Immature natural killer cell (primary cell): ENCODE measurements at regions not wholly inside any gene's neighbourhood (a gene's known extent, or its start where the extent isn't known, plus 50 kb on each side); places are given as distances from the start of the nearest gene placed in this dataset.

ENCODE experiments used
- DNase-seq, 3 donors: peaks; one replicate each; pipeline ENCODE4 v3.0.0; 2022; ENCODE audit warnings: mixed read lengths in 1 of 3
- H3K27ac Mint-ChIP-seq, 6 donors: one replicate each; pipeline ENCODE4 v1.8.0; 2020; ENCODE audit warnings: mixed read lengths in 6 of 6, mild to moderate bottlenecking in 5 of 6, inconsistent platforms in 4 of 6, moderate library complexity in 3 of 6
- H3K27me3 Mint-ChIP-seq, 3 donors: one replicate each; pipeline ENCODE4 v1.8.0; 2020 to 2021; ENCODE audit warnings: low read depth in 3 of 3, mild to moderate bottlenecking in 3 of 3, mixed read lengths in 3 of 3, moderate library complexity in 3 of 3, inconsistent platforms in 1 of 3
- H3K36me3 Mint-ChIP-seq, 3 donors: one replicate each; pipeline ENCODE4 v1.8.0; 2020; ENCODE audit warnings: mixed read lengths in 3 of 3, inconsistent platforms in 2 of 3, mild to moderate bottlenecking in 2 of 3
- H3K4me1 Mint-ChIP-seq, 2 donors: one replicate each; pipeline ENCODE4 v1.8.0; 2020; ENCODE audit warnings: inconsistent platforms in 2 of 2, mild to moderate bottlenecking in 2 of 2, mixed read lengths in 2 of 2, moderate library complexity in 1 of 2
- H3K4me3 Mint-ChIP-seq, 5 donors: one replicate each; pipeline ENCODE4 v1.8.0; 2020; ENCODE audit warnings: mild to moderate bottlenecking in 5 of 5, mixed read lengths in 5 of 5, inconsistent platforms in 3 of 5, moderate library complexity in 3 of 5
- H3K9me3 Mint-ChIP-seq, 6 donors: one replicate each; pipeline ENCODE4 v1.8.0; 2020; ENCODE audit warnings: mild to moderate bottlenecking in 6 of 6, mixed read lengths in 6 of 6, inconsistent platforms in 4 of 6, moderate library complexity in 3 of 6

DNA sequence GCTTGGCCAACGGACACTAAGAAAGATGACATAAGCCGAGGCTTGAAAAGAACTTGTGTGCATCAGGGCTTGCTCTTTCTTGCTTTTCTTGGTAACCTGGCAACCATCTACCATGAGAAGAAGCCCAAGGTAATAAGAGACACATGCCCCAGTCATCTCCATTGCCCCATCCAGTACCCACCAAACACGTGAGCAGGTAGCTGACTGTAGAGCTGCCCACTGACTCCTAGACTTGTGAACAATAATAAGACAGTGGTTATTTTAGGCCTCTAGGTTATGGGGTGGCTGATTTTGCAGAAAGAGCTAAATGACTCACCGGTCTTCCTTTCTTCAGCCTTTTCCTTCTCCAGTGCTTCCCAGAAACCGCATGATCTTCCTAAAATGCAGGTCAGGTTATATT is 105.0 kb upstream of the JUN start:
- peaks cover 0 to 2% (median 2%) of the 10 kb centered on the region in 3 donors for H3K27me3 Mint-ChIP-seq
- H3K27ac Mint-ChIP-seq: peak overlapping the region in 1 of 6 donors; percentile 62
- no peaks in the 10 kb centered on the region for H3K9me3 Mint-ChIP-seq
- H3K4me1 Mint-ChIP-seq: peaks cover 48 to 49% of the 10 kb centered on the region in 2 donors
- no peak for DNase-seq
- H3K36me3 Mint-ChIP-seq: peaks cover 0 to 18% (median 3%) of the 10 kb centered on the region in 3 donors
- H3K4me3 Mint-ChIP-seq: no peak overlapping the region

DNA sequence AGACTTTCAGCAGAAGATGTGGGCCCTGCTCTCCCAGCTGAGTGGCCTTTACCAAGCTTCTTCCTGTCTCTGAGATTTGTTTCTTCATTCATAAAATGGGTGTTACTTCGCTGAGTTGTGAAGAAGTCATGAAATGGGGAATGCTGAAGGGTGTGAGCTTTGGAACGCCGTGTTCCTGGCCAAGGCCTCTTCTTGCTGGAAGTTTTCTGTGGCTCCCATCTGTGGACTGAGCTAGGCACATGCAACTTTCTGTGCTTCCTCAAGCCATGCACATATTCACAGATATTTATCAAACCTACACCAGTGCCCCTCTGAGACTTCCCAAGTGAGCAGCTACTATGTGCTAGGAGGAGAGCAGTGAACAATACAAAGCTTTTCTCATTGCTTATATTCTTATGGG is 106.3 kb upstream of the JUN start:
- no peak overlapping the region for H3K27ac Mint-ChIP-seq
- no peak overlapping the region for H3K4me3 Mint-ChIP-seq
- peaks cover 0 to 18% (median 3%) of the 10 kb centered on the region in 3 donors for H3K36me3 Mint-ChIP-seq
- no peaks in the 10 kb centered on the region for H3K9me3 Mint-ChIP-seq
- no peak for DNase-seq
- peaks cover 0 to 2% (median 2%) of the 10 kb centered on the region in 3 donors for H3K27me3 Mint-ChIP-seq
- peaks cover 43 to 51% of the 10 kb centered on the region in 2 donors for H3K4me1 Mint-ChIP-seq

DNA sequence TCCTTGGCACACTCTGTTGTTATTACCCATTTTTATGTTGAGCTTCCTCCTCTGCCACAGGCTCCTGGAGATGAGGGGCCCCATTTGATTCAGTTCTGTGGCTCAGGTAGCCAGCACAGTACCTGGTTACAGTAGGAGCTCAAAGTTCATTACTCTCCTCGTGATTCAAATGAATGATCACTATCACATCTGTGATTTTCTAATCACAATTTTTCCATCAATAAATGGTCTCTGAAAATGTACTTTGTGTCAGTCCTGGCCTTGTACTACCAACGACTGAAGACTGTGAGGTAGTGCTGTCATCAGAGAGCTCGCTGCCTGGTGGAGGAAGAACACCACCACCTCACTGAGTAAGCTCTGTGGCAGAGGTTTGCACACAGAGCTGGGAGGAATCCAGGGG is 106.8 kb upstream of the JUN start:
- H3K9me3 Mint-ChIP-seq: no peaks in the 10 kb centered on the region
- peaks cover 0 to 18% (median 3%) of the 10 kb centered on the region in 3 donors for H3K36me3 Mint-ChIP-seq
- DNase-seq: no peak
- H3K4me3 Mint-ChIP-seq: no peak overlapping the region
- peaks cover 0 to 2% (median 2%) of the 10 kb centered on the region in 3 donors for H3K27me3 Mint-ChIP-seq
- H3K4me1 Mint-ChIP-seq: peaks cover 43 to 51% of the 10 kb centered on the region in 2 donors
- H3K27ac Mint-ChIP-seq: no peak overlapping the region

DNA sequence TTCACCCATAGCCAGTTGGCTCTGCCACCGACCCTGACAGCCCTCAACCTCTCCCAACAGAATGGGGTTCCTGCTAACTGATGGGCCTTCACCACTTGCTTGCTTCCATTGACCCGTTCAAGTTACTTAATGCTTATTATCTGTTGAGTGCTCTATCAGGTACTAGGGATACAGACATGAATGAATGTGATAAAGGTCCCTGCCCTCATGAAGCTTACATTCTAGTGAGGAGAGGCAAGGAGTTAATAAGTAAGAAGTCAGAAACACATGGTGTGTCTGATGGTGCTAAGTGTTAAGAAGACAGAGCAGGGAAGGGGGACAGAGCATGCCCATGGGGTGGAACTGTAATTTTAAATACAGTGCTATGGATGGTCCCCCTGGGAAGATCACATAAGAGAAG is 107.5 kb upstream of the JUN start:
- peaks cover 43 to 51% of the 10 kb centered on the region in 2 donors for H3K4me1 Mint-ChIP-seq
- H3K4me3 Mint-ChIP-seq: no peak overlapping the region
- H3K27ac Mint-ChIP-seq: peak overlapping the region in 1 of 6 donors; percentile 15
- peaks cover 0 to 2% (median 0%) of the 10 kb centered on the region in 3 donors for H3K27me3 Mint-ChIP-seq
- no peak for DNase-seq
- peaks cover 0 to 18% (median 3%) of the 10 kb centered on the region in 3 donors for H3K36me3 Mint-ChIP-seq
- no peaks in the 10 kb centered on the region for H3K9me3 Mint-ChIP-seq

DNA sequence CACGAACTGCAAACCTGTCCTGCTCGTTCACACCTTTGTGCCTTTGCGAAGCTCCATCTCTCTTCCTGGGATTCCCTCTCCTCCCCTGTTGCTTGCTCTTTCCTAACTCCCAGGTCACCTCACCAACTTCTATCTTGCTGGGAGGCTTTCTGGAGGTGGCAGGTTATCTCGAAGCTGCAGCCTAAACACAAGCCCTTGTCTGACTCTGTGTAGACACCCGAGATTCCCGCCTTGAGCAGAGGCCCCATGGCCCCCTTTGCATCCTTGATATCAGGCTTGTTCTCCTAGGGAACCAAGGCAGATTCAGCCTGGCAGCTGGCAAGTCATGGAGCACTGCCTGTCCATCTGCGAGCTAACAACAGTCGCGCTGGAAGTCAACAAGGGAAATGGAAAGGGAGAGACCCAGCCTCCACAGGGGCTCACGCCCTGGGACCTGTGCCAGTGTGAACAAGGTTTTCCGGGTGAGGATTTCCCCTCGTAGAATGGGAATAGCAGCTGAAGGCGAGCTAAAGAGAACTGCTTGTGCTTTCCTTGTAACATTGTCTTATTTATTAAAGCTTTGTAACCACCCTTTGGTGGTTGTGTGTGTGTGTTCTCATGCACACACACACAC is 109.5 kb upstream of the JUN start:
- Mint-ChIP-seq H3K36me3 (peaks cover 0 to 11% (median 3%) of the 10 kb centered on the region in 3 donors), H3K27ac (no peak overlapping the region), H3K27me3 (peaks cover 0 to 2% (median 0%) of the 10 kb centered on the region in 3 donors), H3K4me1 (peaks cover 34 to 46% of the 10 kb centered on the region in 2 donors), H3K4me3 (no peak overlapping the region), H3K9me3 (no peaks in the 10 kb centered on the region)
- no peak for DNase-seq

DNA sequence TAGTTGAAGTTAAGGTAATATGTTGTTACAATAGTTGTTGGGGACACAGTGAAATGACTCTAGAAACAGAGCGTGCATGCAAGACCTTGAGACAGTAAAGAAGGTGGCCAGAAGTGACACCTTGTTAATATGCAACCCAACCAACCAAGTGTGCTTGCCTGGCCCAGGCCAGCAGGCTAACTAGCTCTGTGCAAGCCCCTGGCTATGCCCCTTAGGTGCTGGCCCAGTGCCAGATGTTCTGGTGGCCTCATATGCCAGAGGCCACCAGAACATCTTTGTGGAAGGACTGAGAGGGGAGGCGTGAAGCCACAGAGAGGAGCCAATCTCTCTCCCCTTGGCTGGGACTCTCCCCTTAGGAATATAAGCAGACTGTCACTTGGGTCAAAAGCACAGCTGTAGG is 111.2 kb upstream of the JUN start:
- DNase-seq: peak in 1 of 3 donors; percentile 8
- H3K27ac Mint-ChIP-seq: peak overlapping the region in 5 of 6 donors; percentile 41 to 86 (median 74)

DNA sequence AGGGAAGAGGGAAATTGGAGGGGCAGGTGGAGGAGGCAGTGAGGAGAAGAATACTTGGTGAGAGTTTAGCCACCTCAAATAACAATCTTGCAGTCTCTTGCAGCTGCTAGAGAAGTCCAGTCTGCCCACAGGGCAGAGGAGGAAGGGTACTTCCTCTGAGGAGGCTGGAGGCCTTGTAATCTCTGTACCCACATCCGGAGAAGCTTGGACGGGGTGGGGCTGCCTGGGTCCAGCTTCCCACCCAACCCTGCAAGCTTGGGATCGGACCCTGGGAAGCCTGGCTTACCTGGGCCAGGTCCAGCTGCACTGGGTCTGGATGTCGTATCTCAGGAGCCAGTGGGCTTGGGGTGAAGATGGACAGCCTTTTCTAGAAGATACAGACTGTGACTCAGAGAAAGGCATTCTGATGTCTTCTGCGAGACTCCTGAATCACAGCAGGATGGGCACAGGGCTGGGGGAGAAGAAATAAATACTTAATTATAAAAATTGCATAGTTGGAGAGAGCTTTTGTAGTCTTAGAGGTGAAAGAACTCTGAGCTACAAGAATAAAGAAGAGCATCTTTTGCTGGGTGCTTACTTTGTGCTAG is 111.8 kb upstream of the JUN start:
- Mint-ChIP-seq H3K4me3 (peak overlapping the region; percentile 66 to 73 (median 68)), H3K36me3 (peaks cover 0 to 7% (median 3%) of the 10 kb centered on the region in 3 donors), H3K4me1 (peaks cover 34 to 46% of the 10 kb centered on the region in 2 donors), H3K27me3 (no peaks in the 10 kb centered on the region), H3K9me3 (no peaks in the 10 kb centered on the region), H3K27ac (peak overlapping the region; percentile 7 to 85 (median 72))
- peak in 1 of 3 donors; percentile 8 for DNase-seq

More for the DNA sequence above, 111.2 kb upstream of the JUN start:
- Mint-ChIP-seq H3K4me1 (peaks cover 34 to 46% of the 10 kb centered on the region in 2 donors), H3K9me3 (no peaks in the 10 kb centered on the region), H3K36me3 (peaks cover 0 to 7% (median 3%) of the 10 kb centered on the region in 3 donors), H3K4me3 (peak overlapping the region; percentile 63 to 73 (median 68)), H3K27me3 (no peaks in the 10 kb centered on the region)

DNA sequence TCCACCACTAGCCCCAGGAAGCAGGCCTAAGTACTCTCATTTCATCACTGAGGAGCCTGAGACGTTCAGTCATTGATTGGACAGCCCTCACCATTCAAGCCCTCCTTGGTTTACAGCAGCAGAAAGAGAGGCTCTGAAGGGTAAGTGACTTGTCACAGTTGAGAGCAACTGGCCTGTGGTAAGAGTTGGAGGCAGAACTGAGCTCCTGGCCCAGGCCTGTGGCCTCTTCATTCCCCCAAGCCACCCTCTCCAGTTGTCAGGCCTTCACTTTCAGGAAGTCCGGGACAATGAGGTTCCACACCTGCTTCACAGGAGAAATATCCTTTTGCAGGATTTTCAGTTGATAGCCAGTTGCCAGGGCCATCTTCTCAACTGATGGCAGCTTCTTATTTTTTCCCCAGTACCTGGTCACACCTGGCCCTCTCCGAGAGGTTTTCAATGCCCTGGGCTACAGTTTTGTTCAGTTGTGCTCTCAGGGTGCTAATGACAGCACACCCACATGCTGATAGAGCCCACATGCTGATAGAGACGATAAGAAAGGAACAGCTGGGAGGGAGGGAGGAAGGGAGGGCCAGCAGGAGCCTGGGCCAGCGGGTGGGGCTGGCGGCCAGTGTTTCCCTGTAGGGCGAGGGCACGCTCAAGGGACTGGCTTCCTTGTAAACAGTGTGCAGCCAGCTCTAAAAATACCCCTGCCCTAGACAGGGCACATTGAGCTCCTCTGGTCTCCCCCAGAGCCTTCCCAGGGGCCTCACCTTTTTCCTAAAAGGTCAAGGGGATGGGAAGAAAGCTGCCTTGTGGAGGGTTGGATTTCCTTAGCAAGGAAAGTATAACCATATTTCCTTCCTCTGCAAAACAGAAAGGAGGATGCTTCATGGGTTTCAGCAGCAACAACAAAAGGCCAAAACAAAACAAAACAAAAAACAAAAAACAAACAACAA is 112.7 kb upstream of the JUN start:
- peaks cover 34 to 43% of the 10 kb centered on the region in 2 donors for H3K4me1 Mint-ChIP-seq
- no peaks in the 10 kb centered on the region for H3K9me3 Mint-ChIP-seq
- H3K27ac Mint-ChIP-seq: peak overlapping the region; percentile 7 to 85 (median 72)
- H3K27me3 Mint-ChIP-seq: no peaks in the 10 kb centered on the region
- H3K4me3 Mint-ChIP-seq: peak overlapping the region in 4 of 5 donors; percentile 4 to 68 (median 67)
- peak in 1 of 3 donors; percentile 3 for DNase-seq
- peaks cover 0 to 2% (median 0%) of the 10 kb centered on the region in 3 donors for H3K36me3 Mint-ChIP-seq

DNA sequence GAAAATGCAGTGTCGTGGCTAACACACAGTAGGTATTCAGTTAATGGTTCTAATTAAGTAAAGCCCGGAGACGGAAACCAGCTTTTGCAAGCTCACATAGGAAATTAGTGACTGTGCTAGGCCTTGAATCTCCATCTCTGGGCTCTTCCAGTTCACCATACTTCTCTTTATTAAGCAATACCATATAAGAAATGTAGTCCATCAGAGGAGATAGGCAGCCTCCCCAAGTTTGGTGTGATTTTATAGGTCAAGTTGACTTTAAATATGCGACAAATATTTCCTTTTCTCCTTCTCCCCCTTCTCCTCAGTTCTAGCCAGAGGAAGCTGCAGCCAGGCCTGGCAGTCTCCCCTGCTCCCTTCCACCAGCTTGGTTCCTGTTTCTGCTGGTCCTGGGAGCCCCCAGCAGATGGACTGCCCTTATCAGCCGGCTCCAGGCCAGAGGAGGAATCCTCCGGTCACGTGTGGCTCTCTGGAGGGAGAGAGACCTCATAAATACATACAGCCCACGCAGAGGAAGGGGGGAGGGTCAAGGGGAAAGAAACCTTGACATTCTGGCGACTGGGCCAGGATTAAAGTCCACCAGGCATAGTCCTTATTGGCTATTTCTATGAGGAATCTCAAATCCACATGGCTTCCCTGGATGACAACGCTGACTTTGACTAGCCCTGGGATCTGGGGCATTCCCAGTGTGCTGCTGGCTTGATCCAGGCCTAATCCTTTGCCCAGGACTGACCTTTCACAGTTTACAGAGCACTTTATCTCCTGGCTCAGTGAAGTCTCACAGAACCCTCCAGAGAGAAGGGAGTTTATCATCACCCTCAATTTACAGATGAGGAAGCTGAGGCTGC is 115.1 kb upstream of the JUN start:
- Mint-ChIP-seq H3K9me3 (no peaks in the 10 kb centered on the region), H3K27me3 (no peaks in the 10 kb centered on the region), H3K36me3 (no peaks in the 10 kb centered on the region), H3K4me1 (peaks cover 37 to 40% of the 10 kb centered on the region in 2 donors), H3K27ac (no peak overlapping the region), H3K4me3 (no peak overlapping the region)
- no peak for DNase-seq

DNA sequence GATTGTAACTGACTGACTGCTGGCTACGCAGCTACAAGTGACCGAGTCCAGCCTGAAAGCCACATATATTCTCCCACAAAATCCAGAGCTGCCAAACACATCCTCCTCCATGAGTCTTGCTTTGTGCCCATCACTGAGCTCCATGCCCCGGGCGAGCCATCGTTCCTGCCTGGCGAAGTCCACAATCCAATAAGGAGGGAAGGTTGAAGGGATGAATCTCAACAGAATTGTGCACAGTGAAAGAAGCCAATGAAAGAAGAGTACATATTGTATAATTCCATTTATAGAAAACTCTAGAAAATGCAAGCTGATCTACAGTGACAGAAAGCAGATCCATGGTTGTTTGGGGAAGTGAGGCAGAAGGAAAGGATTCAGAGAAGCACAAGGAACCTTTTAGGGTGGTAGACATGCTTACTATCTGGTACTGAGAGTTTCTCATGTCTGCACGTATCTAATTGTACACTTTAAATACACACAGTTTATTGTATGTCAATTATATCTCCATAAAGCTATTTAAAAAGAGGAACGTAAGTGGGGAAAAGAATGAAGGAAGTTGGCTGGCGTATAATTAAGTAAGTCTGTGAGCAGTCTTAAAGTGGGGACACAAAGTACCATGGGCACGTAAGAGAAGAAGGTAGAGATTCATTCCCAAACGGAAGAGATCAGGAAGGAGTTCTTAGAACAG is 115.9 kb upstream of the JUN start:
- H3K27me3 Mint-ChIP-seq: peaks cover 0 to under 1% (median 0%) of the 10 kb centered on the region in 3 donors
- peak overlapping the region in 1 of 6 donors; percentile 15 for H3K27ac Mint-ChIP-seq
- peaks cover 41 to 43% of the 10 kb centered on the region in 2 donors for H3K4me1 Mint-ChIP-seq
- no peak overlapping the region for H3K4me3 Mint-ChIP-seq
- H3K9me3 Mint-ChIP-seq: no peaks in the 10 kb centered on the region
- DNase-seq: no peak
- H3K36me3 Mint-ChIP-seq: no peaks in the 10 kb centered on the region

DNA sequence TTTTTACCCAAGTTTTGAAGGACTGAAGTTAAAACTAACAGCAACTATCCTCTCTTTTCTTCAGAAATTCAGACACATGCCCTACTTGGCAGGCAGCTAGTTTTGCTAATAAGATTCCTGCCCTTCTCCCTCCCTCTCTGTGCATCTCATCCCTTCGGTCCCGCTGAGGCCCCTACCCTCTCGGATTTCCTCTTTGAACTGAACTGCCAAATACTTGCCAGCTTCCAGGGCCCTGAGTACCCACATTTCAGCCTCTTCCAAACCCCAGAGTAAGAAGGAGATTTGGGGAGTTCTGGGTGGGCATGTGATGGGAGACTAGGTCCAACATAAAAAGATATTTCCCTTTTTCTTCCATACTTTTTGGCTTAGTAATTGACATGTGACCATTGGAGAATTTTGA is 116.5 kb upstream of the JUN start:
- H3K27me3 Mint-ChIP-seq: peaks cover 0 to 2% (median 0%) of the 10 kb centered on the region in 3 donors
- no peak overlapping the region for H3K27ac Mint-ChIP-seq
- H3K4me3 Mint-ChIP-seq: no peak overlapping the region
- no peak for DNase-seq
- no peaks in the 10 kb centered on the region for H3K9me3 Mint-ChIP-seq
- peaks cover 37 to 41% of the 10 kb centered on the region in 2 donors for H3K4me1 Mint-ChIP-seq
- no peaks in the 10 kb centered on the region for H3K36me3 Mint-ChIP-seq

DNA sequence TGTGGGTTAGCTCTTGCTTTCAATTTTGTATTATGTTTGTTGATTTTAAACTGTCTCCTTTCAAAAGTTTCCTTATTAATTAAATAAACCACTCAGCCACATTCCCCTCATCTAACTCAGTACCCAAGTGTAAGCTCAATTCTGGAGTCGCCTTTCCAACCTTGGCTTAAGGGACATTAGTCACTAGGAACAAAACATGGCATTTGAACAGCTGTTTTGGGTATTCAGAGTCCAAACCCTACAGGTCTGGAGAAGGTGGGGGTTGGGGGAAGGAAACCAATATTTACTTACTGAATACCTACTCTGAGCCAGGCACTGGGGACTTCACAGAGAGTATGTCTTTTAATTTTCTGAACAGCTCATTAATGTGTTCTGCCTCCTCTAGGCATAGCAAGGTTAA is 117.2 kb upstream of the JUN start:
- H3K9me3 Mint-ChIP-seq: no peaks in the 10 kb centered on the region
- peaks cover 31 to 35% of the 10 kb centered on the region in 2 donors for H3K4me1 Mint-ChIP-seq
- H3K27me3 Mint-ChIP-seq: peaks cover 0 to 2% (median 0%) of the 10 kb centered on the region in 3 donors
- H3K4me3 Mint-ChIP-seq: no peak overlapping the region
- no peaks in the 10 kb centered on the region for H3K36me3 Mint-ChIP-seq
- DNase-seq: no peak
- H3K27ac Mint-ChIP-seq: peak overlapping the region in 1 of 6 donors; percentile 23
